ENCODE measurements at regions not wholly inside any gene's neighbourhood (a gene's known extent, or its start where the extent isn't known, plus 50 kb on each side); places are given as distances from the start of the nearest gene placed in this dataset.

DNA sequence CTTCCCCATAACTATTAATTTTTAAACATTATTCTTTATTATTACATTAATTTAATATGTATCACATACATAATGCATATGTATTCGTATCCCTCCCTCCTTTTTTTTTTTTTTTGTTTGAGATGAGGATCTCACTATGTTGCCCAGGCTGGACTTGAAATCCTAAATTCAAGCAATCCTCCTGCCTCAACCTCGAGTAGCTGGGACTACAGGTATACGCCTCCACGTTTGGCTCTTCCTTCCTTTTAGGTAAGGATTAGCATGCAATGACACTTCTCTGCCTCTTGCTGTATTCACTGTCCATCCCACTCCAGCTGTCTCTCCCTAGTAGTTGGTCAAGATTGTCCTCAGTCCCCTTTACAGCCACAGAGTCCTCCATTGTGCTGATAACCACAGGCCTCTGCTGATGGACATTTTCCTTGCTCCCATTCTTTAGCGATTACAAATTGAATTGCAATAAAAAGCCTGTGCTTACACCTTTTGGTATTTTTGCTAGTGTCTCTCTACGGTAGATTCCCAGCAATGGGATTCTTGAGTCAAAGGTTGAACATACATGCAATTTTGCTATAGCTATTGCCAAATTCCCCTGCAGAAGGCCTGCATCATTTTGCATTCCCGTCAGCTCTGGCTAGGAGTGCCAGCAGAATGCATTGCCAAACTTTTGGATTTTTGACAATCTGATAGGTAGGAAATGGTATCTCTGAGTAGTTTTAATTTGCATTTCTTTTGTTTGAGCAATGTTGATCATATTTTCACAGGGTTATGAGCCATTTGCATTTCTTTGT lies 156.6 kb downstream of the SMAD6 start:
- TF ChIP-seq, protein P1, sequence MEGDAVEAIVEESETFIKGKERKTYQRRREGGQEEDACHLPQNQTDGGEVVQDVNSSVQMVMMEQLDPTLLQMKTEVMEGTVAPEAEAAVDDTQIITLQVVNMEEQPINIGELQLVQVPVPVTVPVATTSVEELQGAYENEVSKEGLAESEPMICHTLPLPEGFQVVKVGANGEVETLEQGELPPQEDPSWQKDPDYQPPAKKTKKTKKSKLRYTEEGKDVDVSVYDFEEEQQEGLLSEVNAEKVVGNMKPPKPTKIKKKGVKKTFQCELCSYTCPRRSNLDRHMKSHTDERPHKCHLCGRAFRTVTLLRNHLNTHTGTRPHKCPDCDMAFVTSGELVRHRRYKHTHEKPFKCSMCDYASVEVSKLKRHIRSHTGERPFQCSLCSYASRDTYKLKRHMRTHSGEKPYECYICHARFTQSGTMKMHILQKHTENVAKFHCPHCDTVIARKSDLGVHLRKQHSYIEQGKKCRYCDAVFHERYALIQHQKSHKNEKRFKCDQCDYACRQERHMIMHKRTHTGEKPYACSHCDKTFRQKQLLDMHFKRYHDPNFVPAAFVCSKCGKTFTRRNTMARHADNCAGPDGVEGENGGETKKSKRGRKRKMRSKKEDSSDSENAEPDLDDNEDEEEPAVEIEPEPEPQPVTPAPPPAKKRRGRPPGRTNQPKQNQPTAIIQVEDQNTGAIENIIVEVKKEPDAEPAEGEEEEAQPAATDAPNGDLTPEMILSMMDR (conservative IDR thresholded peaks at IDR 0.05), result no peak
- no peak for TF ChIP-seq ZFX (IDR thresholded peaks at IDR 0.05)
